Ishikawa (cell line): ENCODE measurements at regions not wholly inside any gene's neighbourhood (a gene's known extent, or its start where the extent isn't known, plus 50 kb on each side); places are given as distances from the start of the nearest gene placed in this dataset.

ENCODE experiments used
- EP300 ChIP-seq: IDR thresholded peaks from 2 replicates; pipeline ENCODE4 v1.6.1; 2012; ENCODE audit warnings: borderline replicate concordance
- TAF1 ChIP-seq: IDR thresholded peaks from 2 replicates; pipeline ENCODE4 v1.6.1; 2012; ENCODE audit warnings: low read depth, mild to moderate bottlenecking

- no peak for TF ChIP-seq EP300
- no peak for TF ChIP-seq TAF1
Observed at GRCh38 chr13:22979952-22980351, 200.8 kb upstream of the SGCG start.
